Ureter (tissue), 1 donor: ENCODE measurements at regions not wholly inside any gene's neighbourhood (a gene's known extent, or its start where the extent isn't known, plus 50 kb on each side); places are given as distances from the start of the nearest gene placed in this dataset.
A peak's percentile ranks its signal among the peaks of the same experiment; 100 is the strongest.
"Not testable (repeated sequence)": the region's sequence is repeated elsewhere in the genome, so short reads cannot be mapped to it uniquely, and the experiment has no call there.

Experiments used
- DNase-seq: peaks from one replicate; pipeline ENCODE4 v3.0.0-alpha.2; 2020; ENCODE audit warnings: low spot score
- donor health status: DM: yes; HTN: yes; CAD: no.

GRCh38 chr22:34319346-34319745 lies 399.1 kb upstream of the LARGE1 start:
- no peak for DNase-seq

GRCh38 chr22:34324763-34325162 lies 404.5 kb upstream of the LARGE1 start:
- DNase-seq: no peak

- DNase-seq: no peak
Measured at GRCh38 chr22:34326901-34327300, 406.6 kb upstream of the LARGE1 start.

- DNase-seq: no peak
Measured at GRCh38 chr22:34330432-34330831, 410.2 kb upstream of the LARGE1 start.

GRCh38 chr22:34333285-34333684 lies 413.0 kb upstream of the LARGE1 start:
- DNase-seq: no peak

GRCh38 chr22:34334893-34335292 lies 414.6 kb upstream of the LARGE1 start:
- DNase-seq: no peak

- no peak for DNase-seq
Measured at GRCh38 chr22:34344702-34345101, 424.4 kb upstream of the LARGE1 start.

GRCh38 chr22:34354071-34354817 lies 434.0 kb upstream of the LARGE1 start:
- no peak for DNase-seq

- no peak for DNase-seq
Measured at GRCh38 chr22:34356481-34356880, 436.2 kb upstream of the LARGE1 start.

GRCh38 chr22:34370711-34371110 lies 450.4 kb upstream of the LARGE1 start:
- DNase-seq: no peak

- DNase-seq: no peak
Measured at GRCh38 chr22:34379825-34380224, 459.5 kb upstream of the LARGE1 start.

- no peak for DNase-seq
Measured at GRCh38 chr22:34380532-34380931, 460.3 kb upstream of the LARGE1 start.

- no peak for DNase-seq
Measured at GRCh38 chr22:34390400-34390799, 470.1 kb upstream of the LARGE1 start.

- DNase-seq: no peak
Measured at GRCh38 chr22:34395370-34395769, 475.1 kb upstream of the LARGE1 start.

- no peak for DNase-seq
Measured at GRCh38 chr22:34403667-34404066, 483.4 kb upstream of the LARGE1 start.

- no peak for DNase-seq
Measured at GRCh38 chr22:34410111-34410510, 489.8 kb upstream of the LARGE1 start.

- DNase-seq: peak; percentile 63
Measured at GRCh38 chr22:34414467-34415440, 494.5 kb upstream of the LARGE1 start.

GRCh38 chr22:34416022-34416860 lies 496.0 kb upstream of the LARGE1 start:
- DNase-seq: no peak

- not testable (repeated sequence) for DNase-seq
Measured at GRCh38 chr22:34422948-34423347, 502.7 kb upstream of the LARGE1 start.

- DNase-seq: no peak
Measured at GRCh38 chr22:34427436-34427835, 507.2 kb upstream of the LARGE1 start.

- no peak for DNase-seq
Measured at GRCh38 chr22:34427841-34428240, 507.6 kb upstream of the LARGE1 start.

GRCh38 chr22:34429314-34429713 lies 509.0 kb upstream of the LARGE1 start:
- no peak for DNase-seq
